Right cardiac atrium (tissue), 5 donors: ENCODE measurements at regions not wholly inside any gene's neighbourhood (a gene's known extent, or its start where the extent isn't known, plus 50 kb on each side); places are given as distances from the start of the nearest gene placed in this dataset.
A peak's percentile ranks its signal among the peaks of the same experiment; 100 is the strongest.

ENCODE experiments used
- ATAC-seq, 2 donors: fragments of 200-7000 bp; cut with Tn5 transposase; one replicate each; pipeline versions ENCODE4 v1.8.0 to v1.9.1; 2020; ENCODE audit warnings: moderate library complexity in 2 of 2, mild to moderate bottlenecking in 1 of 2
- DNase-seq, 3 donors: peaks; one replicate each; pipeline ENCODE4 v3.0.0-alpha.2; 2020
- H3K27ac ChIP-seq: one replicate; pipeline ENCODE4 v1.5.1; 2013; ENCODE audit warnings: mild to moderate bottlenecking, low read length, control low read depth, moderate library complexity
- H3K27me3 ChIP-seq: one replicate; pipeline ENCODE4 v1.6.1; 2013; ENCODE audit not compliant: control insufficient read depth, insufficient read depth
- H3K4me1 ChIP-seq: one replicate; pipeline ENCODE4 v1.6.1; 2013; ENCODE audit warnings: low read length; ENCODE audit not compliant: control insufficient read depth, insufficient read depth
- H3K4me3 ChIP-seq: one replicate; pipeline ENCODE4 v1.5.1; 2013; ENCODE audit warnings: low read length, control low read depth
- H3K9me3 ChIP-seq: one replicate; pipeline ENCODE4 v1.6.1; 2013; ENCODE audit warnings: low read length; ENCODE audit not compliant: control insufficient read depth
- WGBS: extraction: QIAGEN DNeasy Blood & Tissue Kit; methylation state at CpG from one replicate; pipeline ENCODE4 v1.1.7; 2013; 5-methylcytosine and 5-hydroxymethylcytosine counted together
- intact Hi-C, 4 donors: fragments of 100-400 bp; cut with DNase I; formaldehyde crosslinking; loops; one replicate each; pipeline versions ENCODE4 v1.11.0 to v1.14.0; 2022 to 2023
- donor health status: healthy with polysubstance abuse.
- donor health status: DM: no; HTN: yes; CAD: no.
- donor health status: DM: no; HTN: no; CAD: no.
- donor health status: DM: no; HTN: yes; CAD: no; lungs with severe emphysema.
- donor health status: DM: yes; HTN: yes; CAD: no.

DNA sequence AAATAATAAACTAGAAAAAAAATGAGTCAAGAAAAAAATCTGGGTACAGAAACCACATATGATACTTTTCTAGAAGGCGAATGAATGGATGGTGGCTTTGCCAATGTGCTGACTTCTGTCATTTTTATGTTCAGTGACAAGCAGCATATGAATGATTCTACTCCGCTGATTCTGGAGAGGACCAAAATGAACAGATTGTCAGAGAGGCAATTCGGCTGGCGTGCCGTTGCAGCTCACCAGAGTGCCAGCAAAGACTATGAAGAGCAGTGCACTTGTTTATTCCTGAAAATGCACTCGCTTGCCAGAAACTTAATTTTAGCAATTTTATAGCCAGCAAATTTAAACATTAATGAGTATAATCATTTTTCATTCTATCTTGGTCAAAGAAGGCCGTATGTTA, 105.9 kb upstream of the NYAP2 start:
- intact Hi-C loops, result no loop called here
- no peak for ATAC-seq
- no peak overlapping the region for H3K4me3 ChIP-seq
- H3K27ac ChIP-seq, result no peak overlapping the region
- no peaks in the 10 kb centered on the region for H3K27me3 ChIP-seq
- H3K4me1 ChIP-seq, result no peaks in the 10 kb centered on the region
- WGBS, result 80% methylated on average over 7 of the region's 7 CpGs
- H3K9me3 ChIP-seq, result no peaks in the 10 kb centered on the region
- DNase-seq, result no peak

GRCh38 chr2:225290757-225291400, 108.6 kb upstream of the NYAP2 start:
- Histone ChIP-seq H3K9me3 (no peaks in the 10 kb centered on the region), H3K27ac (no peak overlapping the region), H3K4me1 (no peaks in the 10 kb centered on the region), H3K4me3 (no peak overlapping the region), H3K27me3 (no peaks in the 10 kb centered on the region)
- WGBS, result 53% methylated on average over 8 of the region's 8 CpGs
- ATAC-seq (no peak), DNase-seq (no peak)
- intact Hi-C loops, result no loop called here

DNA sequence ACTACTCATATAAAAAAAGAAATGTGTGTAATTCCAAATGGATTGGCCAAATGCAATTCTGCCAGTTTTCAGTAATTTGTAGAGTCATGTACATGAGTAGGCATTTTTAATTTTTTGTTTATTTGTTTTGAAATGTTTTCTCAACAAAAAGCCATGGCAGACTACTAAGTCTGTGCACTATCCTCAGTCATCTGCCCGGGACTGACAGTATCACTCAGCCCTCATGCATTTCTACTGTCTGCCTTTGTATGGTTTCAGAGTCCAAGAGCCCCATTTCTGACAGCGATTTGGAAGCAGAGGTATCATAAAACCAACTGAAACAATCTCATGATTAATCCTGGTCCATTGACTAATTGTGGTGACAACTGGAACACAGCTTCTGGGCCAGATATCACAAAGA, 109.9 kb upstream of the NYAP2 start:
- DNase-seq (no peak), ATAC-seq (no peak)
- intact Hi-C loops, result no loop called here
- H3K4me3 ChIP-seq, result no peak overlapping the region
- H3K27ac ChIP-seq, result no peak overlapping the region
- 76% methylated on average over 2 of the region's 2 CpGs for WGBS
- no peaks in the 10 kb centered on the region for H3K4me1 ChIP-seq
- H3K9me3 ChIP-seq, result no peaks in the 10 kb centered on the region
- no peaks in the 10 kb centered on the region for H3K27me3 ChIP-seq

- ATAC-seq, result no peak
- Histone ChIP-seq H3K4me1 (no peaks in the 10 kb centered on the region), H3K27me3 (no peaks in the 10 kb centered on the region), H3K9me3 (no peaks in the 10 kb centered on the region), H3K27ac (no peak overlapping the region), H3K4me3 (no peak overlapping the region)
- 80% methylated on average over 3 of the region's 3 CpGs for WGBS
- intact Hi-C loops, result no loop called here
- DNase-seq, result no peak
Measured at GRCh38 chr2:225288986-225289385, 110.5 kb upstream of the NYAP2 start.

DNA sequence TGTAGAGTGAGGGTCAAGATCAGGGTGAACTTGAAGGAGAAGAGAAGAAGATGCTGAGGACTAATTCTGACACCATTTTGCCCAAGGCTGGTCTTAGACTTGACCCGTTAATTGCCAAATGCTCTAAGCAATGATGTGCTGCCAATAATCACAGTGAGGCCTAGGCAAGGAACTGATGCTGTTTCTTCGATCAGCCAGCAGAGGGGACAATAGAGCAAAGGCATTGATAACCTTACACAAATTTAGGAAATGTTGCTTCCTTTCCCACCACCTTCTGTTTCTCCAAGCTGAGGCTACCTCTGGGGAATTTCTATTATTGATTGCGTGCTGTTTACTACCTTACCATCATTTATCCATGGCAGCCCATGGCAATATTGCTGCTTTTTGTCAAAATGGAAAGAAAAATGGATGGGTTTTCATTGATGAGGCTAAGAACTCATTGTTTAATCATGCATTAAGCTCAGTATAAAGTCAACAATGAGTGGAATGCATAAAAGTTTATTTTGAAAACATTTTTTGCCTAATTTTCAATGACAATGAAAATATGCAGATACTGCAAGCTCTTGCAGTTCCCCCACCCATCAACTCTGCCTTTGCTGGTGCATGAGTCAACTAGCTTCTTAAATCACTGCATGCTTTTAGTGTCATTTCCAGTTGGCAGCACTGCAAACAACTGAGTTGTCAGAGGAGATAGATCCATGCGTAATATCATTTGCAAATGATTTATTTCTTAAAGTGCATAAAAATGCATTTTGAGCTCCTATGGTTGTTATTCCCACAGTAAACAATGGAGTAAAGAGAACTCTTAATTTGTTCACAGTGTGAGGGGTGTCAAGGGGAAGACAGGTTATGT, 116.4 kb upstream of the NYAP2 start:
- H3K27ac ChIP-seq, result no peak overlapping the region
- no peak overlapping the region for H3K4me3 ChIP-seq
- no peak for ATAC-seq
- H3K9me3 ChIP-seq, result no peaks in the 10 kb centered on the region
- no peaks in the 10 kb centered on the region for H3K4me1 ChIP-seq
- intact Hi-C loops, result no loop called here
- no peak for DNase-seq
- WGBS, result 37% methylated on average over 4 of the region's 4 CpGs
- H3K27me3 ChIP-seq, result no peaks in the 10 kb centered on the region

- DNase-seq, result no peak
- intact Hi-C loops, result no loop called here
- no peak overlapping the region for H3K4me3 ChIP-seq
- no peak overlapping the region for H3K27ac ChIP-seq
- 58% methylated on average over 3 of the region's 3 CpGs for WGBS
- H3K9me3 ChIP-seq, result no peaks in the 10 kb centered on the region
- no peak for ATAC-seq
- no peaks in the 10 kb centered on the region for H3K4me1 ChIP-seq
- no peaks in the 10 kb centered on the region for H3K27me3 ChIP-seq
Measured at GRCh38 chr2:225276207-225276606, 123.3 kb upstream of the NYAP2 start.

DNA sequence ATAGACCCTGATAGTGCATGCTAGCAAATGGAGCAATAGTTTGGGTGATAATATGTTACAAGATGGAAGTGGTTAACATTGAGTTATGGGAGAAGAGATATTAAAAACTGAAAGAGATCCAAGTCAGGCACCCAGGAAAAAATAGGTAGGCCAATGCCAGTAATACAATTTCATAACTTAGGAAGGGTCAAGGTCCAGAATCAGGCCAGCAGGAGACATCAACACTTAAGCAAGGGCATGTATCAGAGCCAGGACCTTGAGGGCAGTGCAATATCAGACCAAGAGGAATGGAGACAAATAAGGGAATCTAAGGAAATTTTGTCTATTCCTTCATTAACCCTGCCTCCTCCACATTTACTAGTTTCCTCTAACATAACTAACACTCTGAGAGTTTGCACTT, 124.1 kb upstream of the NYAP2 start:
- H3K27me3 ChIP-seq, result no peaks in the 10 kb centered on the region
- H3K27ac ChIP-seq, result no peak overlapping the region
- DNase-seq (no peak), ATAC-seq (no peak)
- intact Hi-C loops, result no loop called here
- no peaks in the 10 kb centered on the region for H3K9me3 ChIP-seq
- H3K4me3 ChIP-seq, result no peak overlapping the region
- H3K4me1 ChIP-seq, result no peaks in the 10 kb centered on the region

- WGBS, result 3% methylated on average over 1 of the region's 1 CpG
- H3K27ac ChIP-seq, result no peak overlapping the region
Measured at GRCh38 chr2:225274751-225275150, 124.8 kb upstream of the NYAP2 start.

DNA sequence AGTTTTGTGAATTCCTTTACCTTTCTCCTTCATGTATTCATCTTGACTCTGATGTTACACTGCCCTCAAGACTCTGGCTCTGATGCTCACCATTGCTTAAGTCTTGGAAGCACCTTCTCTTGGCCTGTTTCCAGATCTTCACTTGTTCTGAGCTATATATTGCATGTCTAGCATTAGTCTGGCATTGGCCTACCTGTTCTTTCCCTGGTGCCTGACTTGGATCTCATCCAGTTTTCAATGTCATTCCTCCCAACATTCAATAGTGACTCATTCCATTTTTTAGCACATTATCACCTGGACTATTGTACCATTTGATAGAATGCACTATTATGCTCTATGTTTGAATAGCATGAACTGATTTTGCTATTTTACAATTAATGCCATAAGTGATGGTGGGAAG, 127.3 kb upstream of the NYAP2 start:
- DNase-seq, result no peak
- Histone ChIP-seq H3K27me3 (no peaks in the 10 kb centered on the region), H3K9me3 (no peaks in the 10 kb centered on the region), H3K4me1 (no peaks in the 10 kb centered on the region), H3K4me3 (no peak overlapping the region), H3K27ac (no peak overlapping the region)
- intact Hi-C loops, result no loop called here
- no peak for ATAC-seq

More at GRCh38 chr2:225274751-225275150, 124.8 kb upstream of the NYAP2 start:
- ATAC-seq (no peak), DNase-seq (no peak)
- H3K4me3 ChIP-seq, result no peak overlapping the region
- intact Hi-C loops, result no loop called here
- no peaks in the 10 kb centered on the region for H3K4me1 ChIP-seq
- H3K27me3 ChIP-seq, result no peaks in the 10 kb centered on the region
- H3K9me3 ChIP-seq, result no peaks in the 10 kb centered on the region

DNA sequence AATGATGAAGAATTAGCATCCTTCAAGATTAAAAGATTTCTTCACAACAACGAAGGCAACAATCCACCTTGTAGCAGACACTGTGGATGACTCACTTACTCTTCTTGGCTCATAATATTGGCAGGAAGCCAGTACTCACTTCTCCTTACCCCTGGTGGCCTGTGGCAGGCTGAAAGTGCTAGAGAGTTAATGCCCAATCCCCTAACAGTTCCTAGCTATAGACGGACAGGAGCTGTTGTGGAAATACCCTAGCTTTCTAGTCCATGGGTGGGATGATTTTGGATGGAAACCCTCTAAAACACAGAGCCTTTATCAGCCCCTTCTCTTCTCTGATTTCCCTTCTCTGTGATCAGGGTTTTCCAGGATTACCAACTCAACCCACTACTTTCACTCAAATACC, 128.6 kb upstream of the NYAP2 start:
- ATAC-seq, result peak in 1 of 2 donors; percentile 45
- DNase-seq, result no peak
- 11% methylated on average over 2 of the region's 2 CpGs for WGBS
- Histone ChIP-seq H3K27ac (no peak overlapping the region), H3K27me3 (no peaks in the 10 kb centered on the region), H3K4me1 (no peaks in the 10 kb centered on the region), H3K4me3 (no peak overlapping the region), H3K9me3 (no peaks in the 10 kb centered on the region)
- intact Hi-C loops, result no loop called here

DNA sequence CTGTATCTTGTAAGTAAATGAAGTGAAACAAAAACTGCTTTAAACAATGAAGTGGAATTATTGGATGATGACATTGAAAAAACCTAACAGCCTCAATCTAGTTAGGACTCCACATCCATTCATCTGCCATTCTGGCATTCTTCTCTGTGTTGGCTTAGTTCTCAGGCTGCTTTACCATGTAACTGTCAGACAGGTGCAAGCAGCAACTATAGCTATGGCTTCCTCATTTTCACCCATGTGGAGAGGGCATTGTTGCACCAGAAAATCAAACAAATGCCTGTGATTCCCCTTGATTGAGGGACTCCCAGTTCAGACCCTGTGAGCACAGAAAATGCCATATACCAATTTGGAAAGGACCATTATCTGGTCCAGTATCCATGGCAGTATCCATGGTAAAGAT, 129.5 kb upstream of the NYAP2 start:
- Histone ChIP-seq H3K4me3 (no peak overlapping the region), H3K27me3 (no peaks in the 10 kb centered on the region), H3K4me1 (no peaks in the 10 kb centered on the region), H3K9me3 (no peaks in the 10 kb centered on the region), H3K27ac (no peak overlapping the region)
- no peak for ATAC-seq
- no peak for DNase-seq
- intact Hi-C loops, result no loop called here
